Neutrophil (primary cell): ENCODE measurements at regions not wholly inside any gene's neighbourhood (a gene's known extent, or its start where the extent isn't known, plus 50 kb on each side); places are given as distances from the start of the nearest gene placed in this dataset.

Experiments
- H3K27ac ChIP-seq: fragments of 200-600 bp; sonication (generic); 2 replicates; pipeline ENCODE4 v1.5.1; 2016; ENCODE audit warnings: mild to moderate bottlenecking, moderate library complexity
- H3K27me3 ChIP-seq: fragments of 200-600 bp; sonication (generic); 2 replicates; pipeline ENCODE4 v1.6.0; 2016; ENCODE audit warnings: mild to moderate bottlenecking
- H3K36me3 ChIP-seq: fragments of 200-600 bp; sonication (generic); 2 replicates; pipeline ENCODE4 v1.5.1; 2017
- H3K4me1 ChIP-seq, 2 experiments: fragments of 200-600 bp in 1 of 2; sonication (generic) in 1 of 2; 1 replicate in 1 of 2; 2 replicates in 1 of 2; pipeline versions ENCODE4 v1.5.1 to v1.6.1; 2013 to 2016; ENCODE audit warnings: low read depth in 1 of 2, low read length in 1 of 2, mild to moderate bottlenecking in 1 of 2, moderate library complexity in 1 of 2; ENCODE audit not compliant: control insufficient read depth in 1 of 2, insufficient read depth in 1 of 2
- H3K4me3 ChIP-seq, 2 experiments: fragments of 200-600 bp in 1 of 2; sonication (generic) in 1 of 2; 1 replicate in 1 of 2; 2 replicates in 1 of 2; pipeline ENCODE4 v1.5.1; 2013 to 2016; ENCODE audit warnings: low read depth in 1 of 2, low read length in 1 of 2, mild to moderate bottlenecking in 1 of 2, moderate library complexity in 1 of 2
- H3K9me3 ChIP-seq: fragments of 200-600 bp; sonication (generic); 2 replicates; pipeline ENCODE4 v1.5.1; 2016
- CTCF ChIP-seq: fragments of 200-600 bp; sonication (generic); IDR thresholded peaks from 2 replicates; pipeline ENCODE4 v1.5.1; 2016; ENCODE audit warnings: antibody characterized with exemption

DNA sequence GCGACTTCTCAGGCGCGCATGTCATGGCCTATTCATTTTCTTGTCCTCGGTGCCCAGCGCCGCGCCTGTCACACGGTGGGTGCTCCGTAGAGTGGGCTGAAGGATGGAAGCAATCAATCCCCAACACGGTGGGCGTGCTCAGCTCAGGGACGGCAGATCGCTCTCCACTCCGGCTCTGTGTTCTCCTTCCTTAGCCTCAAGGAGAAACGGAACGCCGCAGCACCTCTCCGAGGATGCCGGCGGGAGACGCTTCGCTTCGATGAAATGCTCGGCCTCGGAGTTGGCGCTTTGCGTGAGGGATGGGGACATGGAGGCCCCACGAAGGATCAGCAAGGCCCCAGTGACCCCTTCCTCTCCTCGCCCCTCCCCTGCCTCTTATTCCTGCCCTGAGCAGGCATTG lies 199.5 kb downstream of the C9orf50 start:
- H3K27me3 ChIP-seq = no peaks in the 10 kb centered on the region
- TF ChIP-seq CTCF = no peak
- H3K36me3 ChIP-seq = no peaks in the 10 kb centered on the region
- peaks cover 10 to 17% of the 10 kb centered on the region in 2 experiments for H3K4me1 ChIP-seq
- H3K9me3 ChIP-seq = no peaks in the 10 kb centered on the region
- no peak overlapping the region for H3K4me3 ChIP-seq
- no peak overlapping the region for H3K27ac ChIP-seq

GRCh38 chr9:129420721-129421120 lies 200.2 kb downstream of the C9orf50 start:
- no peak overlapping the region for H3K4me3 ChIP-seq
- TF ChIP-seq CTCF = no peak
- H3K4me1 ChIP-seq = peaks cover 13 to 21% of the 10 kb centered on the region in 2 experiments
- no peaks in the 10 kb centered on the region for H3K9me3 ChIP-seq
- H3K27ac ChIP-seq = no peak overlapping the region
- no peaks in the 10 kb centered on the region for H3K36me3 ChIP-seq
- H3K27me3 ChIP-seq = no peaks in the 10 kb centered on the region

GRCh38 chr9:129419382-129419899 lies 201.5 kb downstream of the C9orf50 start:
- no peak overlapping the region for H3K27ac ChIP-seq
- peaks cover 23 to 25% of the 10 kb centered on the region in 2 experiments for H3K4me1 ChIP-seq
- H3K27me3 ChIP-seq = no peaks in the 10 kb centered on the region
- H3K4me3 ChIP-seq = no peak overlapping the region
- no peaks in the 10 kb centered on the region for H3K36me3 ChIP-seq
- H3K9me3 ChIP-seq = no peaks in the 10 kb centered on the region
- no peak for TF ChIP-seq CTCF

DNA sequence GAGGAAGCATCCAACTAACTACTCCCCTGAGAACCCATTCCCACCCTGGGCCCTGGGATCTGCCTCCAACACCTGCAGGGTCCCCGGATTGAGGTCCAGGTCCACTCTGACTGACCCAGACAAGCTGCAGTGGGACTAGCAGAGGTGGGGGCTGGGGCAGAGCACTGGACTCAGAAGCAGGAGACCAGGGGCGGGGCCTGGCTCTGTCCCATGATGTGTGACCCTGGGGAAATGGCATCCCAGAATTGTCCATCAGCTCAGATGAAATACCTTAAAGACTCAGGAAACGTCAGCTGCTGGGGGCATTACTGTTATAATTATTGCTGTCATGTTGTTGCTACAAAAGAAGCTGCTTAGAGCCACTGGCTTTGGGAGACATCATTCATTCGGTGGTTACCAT lies 202.4 kb downstream of the C9orf50 start:
- no peaks in the 10 kb centered on the region for H3K36me3 ChIP-seq
- no peaks in the 10 kb centered on the region for H3K9me3 ChIP-seq
- H3K4me3 ChIP-seq = no peak overlapping the region
- no peak overlapping the region for H3K27ac ChIP-seq
- no peak for TF ChIP-seq CTCF
- H3K4me1 ChIP-seq = peaks cover 29 to 30% of the 10 kb centered on the region in 2 experiments
- no peaks in the 10 kb centered on the region for H3K27me3 ChIP-seq

DNA sequence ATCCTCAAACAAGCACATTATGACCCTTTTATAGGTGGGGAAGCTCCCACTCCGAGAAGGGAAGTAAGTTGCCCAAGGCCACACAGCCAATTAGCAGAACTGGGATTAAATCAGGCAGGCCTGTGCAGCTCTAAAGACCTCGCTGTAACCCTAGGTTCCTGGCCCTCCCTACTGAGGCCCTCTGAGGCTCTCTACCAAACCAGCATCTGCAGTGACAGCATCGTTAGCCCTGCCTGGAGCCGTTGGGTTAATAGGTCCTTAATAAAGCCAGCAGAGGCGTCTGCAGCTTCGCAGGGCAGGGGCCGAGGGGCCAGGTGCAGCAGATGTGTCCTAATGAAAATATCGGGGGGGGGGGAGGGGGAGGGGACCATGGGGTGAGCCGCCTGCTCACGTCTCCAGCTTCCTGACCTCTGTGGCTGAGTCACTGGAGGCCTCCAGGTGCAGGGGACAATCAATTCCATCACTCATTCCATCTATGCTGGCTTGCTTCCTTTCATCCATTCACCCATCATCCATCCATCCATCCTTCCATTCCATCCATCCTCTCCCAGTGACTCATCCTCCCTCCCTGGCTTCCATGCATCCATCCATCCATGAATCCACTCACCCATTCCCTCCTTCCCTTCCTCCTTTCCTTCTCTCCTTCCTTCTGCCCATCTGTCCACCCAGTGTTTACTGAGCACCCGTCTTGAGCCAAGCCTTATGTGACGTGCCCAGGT lies 203.9 kb downstream of the C9orf50 start:
- H3K27ac ChIP-seq = peak overlapping the region; percentile 50
- TF ChIP-seq CTCF = no peak
- peaks cover 33 to 39% of the 10 kb centered on the region in 2 experiments for H3K4me1 ChIP-seq
- H3K36me3 ChIP-seq = no peaks in the 10 kb centered on the region
- no peaks in the 10 kb centered on the region for H3K9me3 ChIP-seq
- no peaks in the 10 kb centered on the region for H3K27me3 ChIP-seq
- no peak overlapping the region for H3K4me3 ChIP-seq
